ENCODE measurements at regions not wholly inside any gene's neighbourhood (a gene's known extent, or its start where the extent isn't known, plus 50 kb on each side); places are given as distances from the start of the nearest gene placed in this dataset.

DNA sequence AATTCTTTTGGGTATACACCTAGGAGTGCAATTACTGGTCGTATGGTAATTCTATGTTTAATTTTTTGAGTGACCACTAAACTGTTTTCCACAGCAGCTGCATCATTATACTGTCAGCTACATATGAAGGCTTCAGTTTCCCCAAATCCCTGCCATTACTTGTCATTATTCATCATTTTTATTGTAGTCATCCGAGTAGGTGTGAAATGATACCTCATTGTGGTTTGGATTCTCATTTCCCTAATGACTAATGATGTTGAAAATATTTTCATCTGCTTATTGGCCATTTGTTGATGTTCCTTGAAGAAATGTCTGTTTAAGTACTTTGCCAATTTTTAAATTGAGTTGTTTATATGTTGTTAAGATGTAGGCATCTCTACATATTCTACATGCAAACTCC lies 633.6 kb upstream of the IMPG1 start:
- no peak for TF ChIP-seq EZH2phosphoT487 (IDR thresholded peaks at IDR 0.05; ENCODE audit: low read depth)
- TF ChIP-seq, protein P1, sequence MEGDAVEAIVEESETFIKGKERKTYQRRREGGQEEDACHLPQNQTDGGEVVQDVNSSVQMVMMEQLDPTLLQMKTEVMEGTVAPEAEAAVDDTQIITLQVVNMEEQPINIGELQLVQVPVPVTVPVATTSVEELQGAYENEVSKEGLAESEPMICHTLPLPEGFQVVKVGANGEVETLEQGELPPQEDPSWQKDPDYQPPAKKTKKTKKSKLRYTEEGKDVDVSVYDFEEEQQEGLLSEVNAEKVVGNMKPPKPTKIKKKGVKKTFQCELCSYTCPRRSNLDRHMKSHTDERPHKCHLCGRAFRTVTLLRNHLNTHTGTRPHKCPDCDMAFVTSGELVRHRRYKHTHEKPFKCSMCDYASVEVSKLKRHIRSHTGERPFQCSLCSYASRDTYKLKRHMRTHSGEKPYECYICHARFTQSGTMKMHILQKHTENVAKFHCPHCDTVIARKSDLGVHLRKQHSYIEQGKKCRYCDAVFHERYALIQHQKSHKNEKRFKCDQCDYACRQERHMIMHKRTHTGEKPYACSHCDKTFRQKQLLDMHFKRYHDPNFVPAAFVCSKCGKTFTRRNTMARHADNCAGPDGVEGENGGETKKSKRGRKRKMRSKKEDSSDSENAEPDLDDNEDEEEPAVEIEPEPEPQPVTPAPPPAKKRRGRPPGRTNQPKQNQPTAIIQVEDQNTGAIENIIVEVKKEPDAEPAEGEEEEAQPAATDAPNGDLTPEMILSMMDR (IDR thresholded peaks at IDR 0.05; ENCODE audit: low read depth, low read length): no peak

Data from OCI-LY3 (cell line).